ENCODE measurements at regions not wholly inside any gene's neighbourhood (a gene's known extent, or its start where the extent isn't known, plus 50 kb on each side); places are given as distances from the start of the nearest gene placed in this dataset.

DNA sequence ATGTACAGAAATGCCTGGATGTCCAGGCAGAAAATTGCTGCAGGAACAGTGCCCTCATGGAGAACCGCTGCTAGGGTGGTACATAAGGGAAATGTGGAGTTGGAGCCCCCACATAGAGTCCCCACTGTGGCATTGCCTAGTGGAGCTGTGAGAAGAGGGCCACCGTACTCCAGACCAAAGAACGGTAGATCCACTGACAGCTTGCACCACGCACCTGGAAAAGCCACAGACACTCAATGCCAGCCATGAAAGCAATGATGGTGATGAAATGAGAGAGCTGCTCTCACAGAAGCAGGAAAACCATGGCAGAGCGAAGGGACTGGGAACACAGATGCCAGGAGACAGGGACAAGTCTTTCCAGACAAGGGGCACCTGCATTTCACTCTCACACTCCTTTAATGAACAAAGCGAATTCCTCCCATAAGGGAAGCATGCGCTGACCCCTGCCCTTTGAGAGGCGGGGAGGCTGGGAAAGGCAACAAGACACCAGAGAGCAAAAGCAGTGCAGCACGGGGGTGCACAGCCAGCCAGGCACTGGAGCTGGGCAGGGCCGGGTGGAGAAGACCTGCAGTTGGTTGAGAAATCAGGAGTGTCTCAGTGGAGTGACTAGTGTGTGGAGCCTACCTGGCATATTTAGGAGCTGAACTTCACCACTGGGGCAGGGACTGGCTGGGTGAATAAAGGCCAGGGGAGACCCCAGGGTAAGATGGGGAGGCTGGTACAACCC is 1025.2 kb downstream of the TBC1D22A start:
- Mint-ChIP-seq H3K27me3 (ENCODE audit: low read depth in 2 of 2) (peaks cover 15 to 25% of the 10 kb centered on the region in 2 donors), H3K4me3 (no peak overlapping the region), H3K36me3 (no peaks in the 10 kb centered on the region), H3K4me1 (no peaks in the 10 kb centered on the region), H3K9me3 (no peaks in the 10 kb centered on the region), H3K27ac (no peak overlapping the region)
- Histone ChIP-seq H3K27ac (ENCODE audit: low read length) (no peak overlapping the region), H3K4me3 (ENCODE audit: low read length) (no peak overlapping the region), H3K4me1 (ENCODE audit: control insufficient read depth, insufficient read depth, low read length) (no peaks in the 10 kb centered on the region), H3K36me3 (ENCODE audit: control insufficient read depth, insufficient read depth, low read length) (no peaks in the 10 kb centered on the region), H3K27me3 (ENCODE audit: control insufficient read depth, insufficient read depth, low read length) (no peaks in the 10 kb centered on the region), H3K9me3 (ENCODE audit: control insufficient read depth, insufficient read depth, low read length) (peaks cover 9% of the 10 kb centered on the region)
- TF ChIP-seq, protein P1, sequence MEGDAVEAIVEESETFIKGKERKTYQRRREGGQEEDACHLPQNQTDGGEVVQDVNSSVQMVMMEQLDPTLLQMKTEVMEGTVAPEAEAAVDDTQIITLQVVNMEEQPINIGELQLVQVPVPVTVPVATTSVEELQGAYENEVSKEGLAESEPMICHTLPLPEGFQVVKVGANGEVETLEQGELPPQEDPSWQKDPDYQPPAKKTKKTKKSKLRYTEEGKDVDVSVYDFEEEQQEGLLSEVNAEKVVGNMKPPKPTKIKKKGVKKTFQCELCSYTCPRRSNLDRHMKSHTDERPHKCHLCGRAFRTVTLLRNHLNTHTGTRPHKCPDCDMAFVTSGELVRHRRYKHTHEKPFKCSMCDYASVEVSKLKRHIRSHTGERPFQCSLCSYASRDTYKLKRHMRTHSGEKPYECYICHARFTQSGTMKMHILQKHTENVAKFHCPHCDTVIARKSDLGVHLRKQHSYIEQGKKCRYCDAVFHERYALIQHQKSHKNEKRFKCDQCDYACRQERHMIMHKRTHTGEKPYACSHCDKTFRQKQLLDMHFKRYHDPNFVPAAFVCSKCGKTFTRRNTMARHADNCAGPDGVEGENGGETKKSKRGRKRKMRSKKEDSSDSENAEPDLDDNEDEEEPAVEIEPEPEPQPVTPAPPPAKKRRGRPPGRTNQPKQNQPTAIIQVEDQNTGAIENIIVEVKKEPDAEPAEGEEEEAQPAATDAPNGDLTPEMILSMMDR (IDR thresholded peaks at IDR 0.05) = no peak
- no peak for ATAC-seq
- intact Hi-C loops (cut with micrococcal nuclease) = no loop called here
- WGBS (ENCODE audit: insufficient coverage) = 79% methylated on average over 10 of the region's 10 CpGs
- DNase-seq = no peak

DNA sequence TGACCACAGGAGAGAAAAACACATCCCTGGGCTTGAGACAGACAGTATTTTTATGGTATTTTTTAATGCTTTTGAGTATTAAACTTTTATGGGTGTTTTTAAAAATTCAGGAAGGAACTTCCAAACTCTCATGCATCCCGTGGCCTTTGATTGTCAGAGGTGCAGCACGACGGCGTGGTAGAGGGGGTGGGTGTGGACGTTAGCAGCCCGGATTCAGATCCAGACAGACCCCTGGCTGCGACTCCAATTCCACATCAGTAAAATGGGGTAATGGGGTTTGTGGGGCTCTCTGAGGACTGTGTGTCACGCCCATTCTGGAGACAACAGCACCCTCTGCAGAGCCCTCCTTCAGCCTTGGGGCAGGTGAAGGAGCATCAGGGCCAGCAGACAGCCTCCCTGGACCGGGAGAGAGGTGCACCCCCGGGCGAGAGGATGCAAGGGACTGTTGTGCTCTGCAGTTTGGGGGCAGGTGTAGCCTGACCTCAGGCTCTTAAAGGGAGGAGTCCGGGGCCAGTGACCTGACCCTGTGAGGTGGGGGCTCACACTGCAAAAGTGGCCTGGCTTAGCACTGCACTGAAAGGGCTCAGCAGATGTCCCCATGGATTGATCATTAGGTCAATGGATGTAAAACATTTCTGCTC is 1024.3 kb downstream of the TBC1D22A start:
- TF ChIP-seq, protein P1 (IDR thresholded peaks at IDR 0.05) = no peak
- no peak for ATAC-seq
- no peak for DNase-seq
- Histone ChIP-seq H3K4me3 (ENCODE audit: low read length) (no peak overlapping the region), H3K27me3 (ENCODE audit: control insufficient read depth, insufficient read depth, low read length) (no peaks in the 10 kb centered on the region), H3K9me3 (ENCODE audit: control insufficient read depth, insufficient read depth, low read length) (peaks cover 9% of the 10 kb centered on the region), H3K36me3 (ENCODE audit: control insufficient read depth, insufficient read depth, low read length) (no peaks in the 10 kb centered on the region), H3K4me1 (ENCODE audit: control insufficient read depth, insufficient read depth, low read length) (no peaks in the 10 kb centered on the region), H3K27ac (ENCODE audit: low read length) (no peak overlapping the region)
- no peaks in the 10 kb centered on the region for H3K4me1 Mint-ChIP-seq
- no peaks in the 10 kb centered on the region for H3K36me3 Mint-ChIP-seq
- intact Hi-C loops (cut with micrococcal nuclease) = no loop called here
- no peaks in the 10 kb centered on the region for H3K9me3 Mint-ChIP-seq
- no peak overlapping the region for H3K4me3 Mint-ChIP-seq
- H3K27me3 Mint-ChIP-seq (ENCODE audit: low read depth in 2 of 2) = peaks cover 18 to 25% of the 10 kb centered on the region in 2 donors
- H3K27ac Mint-ChIP-seq = no peak overlapping the region
- WGBS (ENCODE audit: insufficient coverage) = 85% methylated on average over 12 of the region's 12 CpGs

DNA sequence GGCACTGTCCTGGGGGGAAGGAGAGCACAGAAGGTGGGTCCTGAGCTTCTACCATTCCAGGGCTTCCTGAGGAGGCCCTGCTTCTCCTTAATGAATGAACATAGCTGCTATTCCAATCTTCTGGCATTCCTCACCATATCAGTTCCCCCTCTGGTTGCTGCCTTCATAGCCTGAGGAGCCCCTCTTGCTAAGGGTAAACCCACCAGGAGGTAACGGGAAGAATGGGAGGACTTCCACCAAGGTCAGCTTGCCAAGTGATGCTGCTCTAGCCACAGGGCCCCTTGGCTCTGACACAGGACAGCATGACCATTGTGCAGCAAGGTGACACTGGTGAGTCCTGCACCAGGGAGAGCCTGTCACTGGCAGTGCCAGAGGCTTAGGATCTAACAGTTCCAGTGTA is 1022.5 kb downstream of the TBC1D22A start:
- Mint-ChIP-seq H3K27ac (no peak overlapping the region), H3K36me3 (no peaks in the 10 kb centered on the region), H3K4me3 (no peak overlapping the region), H3K4me1 (no peaks in the 10 kb centered on the region), H3K27me3 (ENCODE audit: low read depth in 2 of 2) (peaks cover 18 to 25% of the 10 kb centered on the region in 2 donors), H3K9me3 (no peaks in the 10 kb centered on the region)
- Histone ChIP-seq H3K27me3 (ENCODE audit: control insufficient read depth, insufficient read depth, low read length) (no peaks in the 10 kb centered on the region), H3K27ac (ENCODE audit: low read length) (no peak overlapping the region), H3K4me1 (ENCODE audit: control insufficient read depth, insufficient read depth, low read length) (no peaks in the 10 kb centered on the region), H3K36me3 (ENCODE audit: control insufficient read depth, insufficient read depth, low read length) (no peaks in the 10 kb centered on the region), H3K4me3 (ENCODE audit: low read length) (no peak overlapping the region), H3K9me3 (ENCODE audit: control insufficient read depth, insufficient read depth, low read length) (peaks cover 9% of the 10 kb centered on the region)
- ATAC-seq (no peak), DNase-seq (no peak)
- TF ChIP-seq, protein P1 (IDR thresholded peaks at IDR 0.05) = no peak
- 86% methylated on average over 1 of the region's 1 CpG for WGBS (ENCODE audit: insufficient coverage)
- intact Hi-C loops (cut with micrococcal nuclease) = no loop called here
